ENCODE measurements at regions not wholly inside any gene's neighbourhood (a gene's known extent, or its start where the extent isn't known, plus 50 kb on each side); places are given as distances from the start of the nearest gene placed in this dataset.
"Not testable (repeated sequence)": the region's sequence is repeated elsewhere in the genome, so short reads cannot be mapped to it uniquely, and the experiment has no call there.

DNA sequence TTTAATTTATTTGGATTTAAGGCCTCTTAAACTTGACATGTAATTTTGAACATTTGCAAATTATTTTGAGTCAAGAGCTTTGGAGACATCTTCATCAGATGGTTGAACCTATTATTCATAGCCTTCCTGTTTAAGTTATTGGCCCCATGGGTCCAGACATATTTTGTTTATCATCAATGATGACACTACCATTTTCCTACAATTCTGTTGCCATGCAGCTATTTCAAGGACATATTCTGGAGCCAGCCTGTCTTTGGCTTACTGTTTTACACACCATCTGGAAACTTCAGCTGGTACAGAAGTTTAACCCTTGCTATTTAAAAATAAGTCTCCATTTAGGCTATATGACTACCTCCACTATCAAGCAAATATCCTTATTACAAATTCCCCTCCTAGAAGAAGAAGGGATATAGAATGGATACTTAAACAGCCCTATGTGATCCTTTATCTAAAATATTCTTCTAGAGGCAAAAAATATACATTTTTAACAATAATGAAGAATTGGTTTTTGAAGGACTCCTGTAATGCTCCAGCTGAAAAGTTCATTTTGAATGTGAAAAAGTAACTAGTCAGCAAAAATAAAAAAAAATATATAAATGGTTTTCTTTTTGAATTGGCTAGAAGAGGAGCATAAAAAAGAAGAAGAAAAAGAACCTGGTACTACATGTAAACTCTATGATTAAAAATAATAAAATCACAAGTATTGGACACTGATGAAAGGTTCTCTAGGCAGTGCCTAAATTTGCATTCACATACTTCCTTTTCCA lies 544.0 kb upstream of the HS3ST5 start:
- DNase-seq, result no peak

GRCh38 chr6:114879693-114880092 lies 536.9 kb upstream of the HS3ST5 start:
- no peak for DNase-seq

DNA sequence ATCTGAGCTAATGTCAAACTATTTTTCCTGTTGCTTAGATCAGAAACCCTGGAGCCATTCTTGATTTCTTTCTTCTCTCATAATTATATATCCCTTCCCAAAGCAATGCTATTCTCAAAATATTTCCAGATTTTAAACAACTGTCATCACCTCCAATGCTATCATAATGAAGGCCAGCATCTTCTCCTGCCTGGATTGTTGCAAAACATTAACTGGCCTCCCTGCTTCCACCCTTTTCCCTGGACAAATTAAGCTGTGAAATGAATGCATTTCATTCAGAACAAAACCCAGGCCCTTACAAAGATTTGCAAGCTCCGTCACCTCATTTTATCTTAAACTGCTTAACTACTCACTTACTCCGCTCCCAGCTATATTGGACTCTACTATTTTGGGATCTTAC lies 535.3 kb upstream of the HS3ST5 start:
- no peak for DNase-seq

DNA sequence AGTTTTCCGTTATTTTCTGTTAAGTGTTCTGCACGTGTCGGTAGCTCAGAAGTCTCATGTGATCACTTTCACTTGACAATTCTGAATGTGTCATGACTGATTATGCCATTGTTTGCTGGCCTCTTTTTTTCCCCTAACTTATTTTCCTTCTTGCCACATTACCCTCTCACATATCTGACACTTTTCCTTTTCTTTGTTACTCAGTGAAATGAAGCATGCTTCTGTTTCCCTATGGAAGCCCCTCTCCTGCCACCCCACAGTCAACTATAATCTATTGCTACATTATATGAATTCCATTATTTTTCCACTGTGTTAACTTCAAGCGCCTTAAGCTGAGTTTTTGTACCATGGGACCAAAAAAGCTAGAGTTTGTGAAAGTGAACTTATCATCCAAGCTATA lies 531.6 kb upstream of the HS3ST5 start:
- DNase-seq, result no peak

- DNase-seq, result not testable (repeated sequence)
These were observed 522.7 kb upstream of the HS3ST5 start for GRCh38 chr6:114865506-114865905.

DNA sequence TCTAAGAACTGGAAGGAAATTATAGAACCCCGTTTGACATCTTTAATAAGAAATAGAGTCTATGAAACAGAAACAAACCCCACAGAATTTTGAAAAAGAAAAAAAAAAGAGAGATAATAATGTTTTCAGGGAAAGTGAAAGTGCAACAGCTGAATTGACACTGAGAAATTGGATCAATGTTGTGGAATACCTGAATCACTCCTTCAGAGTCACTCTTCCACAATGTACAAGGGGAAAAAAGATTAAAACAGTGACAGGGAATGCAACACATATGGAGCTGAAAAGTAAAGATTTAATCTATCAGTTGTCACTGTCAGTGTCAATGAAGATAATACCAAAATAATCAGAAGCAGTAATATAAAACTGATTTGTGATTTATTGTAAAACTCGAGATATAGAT lies 520.8 kb upstream of the HS3ST5 start:
- DNase-seq, result no peak

GRCh38 chr6:114862819-114863218 lies 520.0 kb upstream of the HS3ST5 start:
- DNase-seq, result no peak

GRCh38 chr6:114862064-114862463 lies 519.2 kb upstream of the HS3ST5 start:
- no peak for DNase-seq

DNA sequence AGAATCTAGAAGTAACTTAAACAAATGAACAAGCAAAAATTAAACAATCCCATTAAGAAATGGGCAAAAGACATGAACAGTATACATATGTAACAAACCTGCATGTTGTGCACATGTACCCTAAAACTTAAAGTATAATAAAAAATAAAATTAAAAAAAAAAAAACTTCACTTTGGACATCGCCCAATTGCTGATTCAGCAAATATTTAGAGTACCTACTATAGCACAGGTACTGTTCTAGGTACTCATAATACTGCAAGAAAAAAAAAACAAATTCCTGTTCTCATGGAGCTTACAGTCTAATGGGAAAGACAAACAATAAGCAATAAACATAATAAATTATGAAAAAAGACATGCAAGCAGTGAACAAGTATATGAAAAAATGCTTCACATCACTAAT lies 501.5 kb upstream of the HS3ST5 start:
- DNase-seq, result no peak

GRCh38 chr6:114839019-114839418 lies 496.2 kb upstream of the HS3ST5 start:
- DNase-seq, result no peak

GRCh38 chr6:114833211-114833610 lies 490.4 kb upstream of the HS3ST5 start:
- no peak for DNase-seq

DNA sequence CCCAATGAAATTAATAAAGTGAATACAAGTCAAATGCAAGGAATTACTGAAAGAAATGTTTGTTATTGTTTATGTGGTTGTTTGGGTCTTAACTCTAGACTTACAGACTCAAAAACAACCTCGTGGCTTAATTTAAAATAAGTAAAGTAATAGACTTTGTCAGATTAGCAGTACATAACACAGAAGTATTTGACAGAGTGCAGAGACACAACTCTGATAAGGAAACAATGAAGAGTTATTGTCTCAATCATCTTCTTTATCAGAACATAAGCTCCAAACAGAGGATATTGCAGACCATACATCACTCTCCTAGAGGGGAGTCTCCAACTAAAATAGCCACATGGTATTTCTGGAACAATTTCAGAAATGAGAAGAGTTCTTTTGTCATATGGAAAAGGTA lies 487.7 kb upstream of the HS3ST5 start:
- DNase-seq, result no peak

GRCh38 chr6:114827135-114827534 lies 484.3 kb upstream of the HS3ST5 start:
- no peak for DNase-seq

- DNase-seq, result no peak
These were observed 481.6 kb upstream of the HS3ST5 start for GRCh38 chr6:114824409-114824808.

DNA sequence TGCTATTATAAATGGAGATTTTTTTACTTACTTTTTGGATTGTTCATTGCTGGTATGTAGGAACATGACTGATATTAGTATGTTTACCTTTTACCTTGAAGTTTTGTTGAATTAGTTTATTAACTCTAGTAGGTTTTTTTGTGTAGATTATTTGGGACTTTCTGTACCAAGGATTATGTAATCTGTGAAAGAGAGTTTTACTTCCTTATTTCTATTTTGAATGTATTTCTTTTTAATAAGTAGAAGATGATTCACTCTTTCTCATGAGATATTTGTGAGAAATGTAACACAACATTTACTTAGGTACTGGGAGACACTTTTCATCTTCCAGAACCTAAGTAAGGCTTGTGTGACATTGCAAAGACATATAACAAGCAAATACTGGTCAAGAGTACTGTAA lies 473.9 kb upstream of the HS3ST5 start:
- no peak for DNase-seq

- no peak for DNase-seq
These were observed 467.6 kb upstream of the HS3ST5 start for GRCh38 chr6:114810468-114810867.

DNA sequence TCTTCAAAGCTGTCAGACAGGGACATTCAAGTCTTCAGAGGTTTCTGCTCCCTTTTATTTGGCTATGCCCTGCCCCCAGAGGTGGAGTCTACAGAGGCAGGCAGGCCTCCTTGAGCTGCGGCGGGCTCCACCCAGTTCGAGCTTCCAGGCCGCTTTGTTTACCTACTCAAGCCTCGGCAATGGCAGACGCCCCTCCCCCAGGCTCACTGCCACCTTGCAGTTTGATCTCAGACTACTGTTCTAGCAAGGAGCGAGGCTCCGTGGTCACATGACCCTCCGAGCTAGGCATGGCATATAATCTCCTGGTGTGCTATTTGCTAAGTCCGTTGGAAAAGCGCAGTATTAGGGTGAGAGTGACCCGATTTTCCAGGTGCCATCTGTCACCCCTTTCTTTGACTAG lies 462.6 kb upstream of the HS3ST5 start:
- not testable (repeated sequence) for DNase-seq

GRCh38 chr6:114796576-114796975 lies 453.8 kb upstream of the HS3ST5 start:
- DNase-seq, result no peak

DNA sequence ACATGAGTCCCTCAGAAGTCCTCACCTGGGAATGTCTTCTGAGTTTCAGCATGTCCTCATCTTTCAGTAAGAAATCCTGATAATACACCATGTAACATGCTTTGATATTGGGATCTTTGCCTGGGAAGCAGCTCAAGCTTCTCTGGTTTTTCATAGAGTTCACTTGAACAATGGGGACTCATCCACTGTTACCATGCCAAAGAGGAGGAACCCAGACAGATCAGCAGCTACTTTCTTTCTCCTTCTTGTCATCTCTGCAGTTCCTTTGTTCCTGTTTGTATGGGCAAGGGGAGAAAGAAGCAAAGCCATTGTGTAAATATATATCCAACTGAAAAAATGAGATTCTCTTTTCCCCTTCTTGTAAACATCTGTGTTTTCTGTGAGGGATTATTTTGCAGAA lies 450.6 kb upstream of the HS3ST5 start:
- no peak for DNase-seq

GRCh38 chr6:114785235-114786127 lies 442.7 kb upstream of the HS3ST5 start:
- no peak for DNase-seq

- DNase-seq, result no peak
These were observed 441.0 kb upstream of the HS3ST5 start for GRCh38 chr6:114783783-114784182.

DNA sequence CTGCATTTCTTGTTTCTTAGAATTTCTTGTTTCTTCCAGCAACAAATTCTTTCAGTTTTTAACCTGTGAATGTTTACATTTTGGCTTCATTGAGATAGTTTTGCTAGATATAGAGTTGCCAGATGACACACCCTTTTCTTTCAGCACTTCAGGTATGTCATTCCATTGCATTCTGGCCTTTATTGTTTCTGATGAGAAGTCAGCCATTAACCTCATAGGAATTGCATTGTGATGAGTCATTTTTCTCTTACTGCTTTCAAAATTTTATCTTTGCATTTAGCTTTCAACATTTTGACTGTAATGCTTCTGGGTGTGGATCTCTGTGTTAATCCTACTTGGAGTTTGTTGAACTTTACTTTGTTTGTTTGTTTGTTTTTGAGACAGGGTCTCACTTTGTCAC lies 440.3 kb upstream of the HS3ST5 start:
- DNase-seq, result no peak

DNA sequence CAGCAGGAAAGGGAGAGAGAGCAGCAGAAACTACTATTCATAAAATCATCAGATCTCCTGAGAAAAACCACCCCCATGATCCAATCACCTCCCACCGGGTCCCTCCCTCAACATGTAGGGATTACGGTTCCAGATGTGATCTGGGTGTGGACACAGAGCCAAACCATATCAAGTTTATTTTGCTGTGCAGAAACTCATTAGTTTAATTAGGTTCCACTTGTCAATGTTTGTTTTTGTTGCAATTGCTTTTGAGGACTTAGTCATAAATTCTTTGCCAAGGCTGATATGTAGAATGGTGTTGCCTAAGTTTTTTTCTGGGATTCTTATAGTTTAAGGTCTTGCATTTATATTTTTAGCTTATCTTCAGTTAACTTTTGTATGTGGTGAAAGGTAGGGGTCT lies 422.0 kb upstream of the HS3ST5 start:
- DNase-seq, result no peak

DNA sequence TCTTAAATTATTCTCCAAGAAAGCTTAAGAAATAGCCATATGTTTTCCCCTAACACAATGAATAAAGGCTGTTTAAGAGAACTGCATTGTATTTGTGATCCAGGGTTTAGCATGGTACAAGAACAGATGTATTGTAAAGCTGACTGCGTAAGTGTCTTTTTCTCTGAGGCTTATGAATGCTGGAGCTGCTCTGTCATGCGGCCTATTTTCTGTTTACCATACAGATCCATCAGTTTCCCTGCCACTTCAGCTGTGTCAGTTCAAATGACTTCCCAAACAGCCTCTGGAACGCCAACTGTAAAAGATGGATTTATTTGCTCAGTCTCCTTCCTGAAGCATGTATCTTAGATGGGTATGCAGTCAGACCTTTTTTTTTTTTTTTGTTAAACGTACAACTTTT lies 419.3 kb upstream of the HS3ST5 start:
- no peak for DNase-seq

Measured in HCEC 1CT (cell line).